ENCODE measurements at regions not wholly inside any gene's neighbourhood (a gene's known extent, or its start where the extent isn't known, plus 50 kb on each side); places are given as distances from the start of the nearest gene placed in this dataset.
"Not testable (repeated sequence)": the region's sequence is repeated elsewhere in the genome, so short reads cannot be mapped to it uniquely, and the experiment has no call there.

DNA sequence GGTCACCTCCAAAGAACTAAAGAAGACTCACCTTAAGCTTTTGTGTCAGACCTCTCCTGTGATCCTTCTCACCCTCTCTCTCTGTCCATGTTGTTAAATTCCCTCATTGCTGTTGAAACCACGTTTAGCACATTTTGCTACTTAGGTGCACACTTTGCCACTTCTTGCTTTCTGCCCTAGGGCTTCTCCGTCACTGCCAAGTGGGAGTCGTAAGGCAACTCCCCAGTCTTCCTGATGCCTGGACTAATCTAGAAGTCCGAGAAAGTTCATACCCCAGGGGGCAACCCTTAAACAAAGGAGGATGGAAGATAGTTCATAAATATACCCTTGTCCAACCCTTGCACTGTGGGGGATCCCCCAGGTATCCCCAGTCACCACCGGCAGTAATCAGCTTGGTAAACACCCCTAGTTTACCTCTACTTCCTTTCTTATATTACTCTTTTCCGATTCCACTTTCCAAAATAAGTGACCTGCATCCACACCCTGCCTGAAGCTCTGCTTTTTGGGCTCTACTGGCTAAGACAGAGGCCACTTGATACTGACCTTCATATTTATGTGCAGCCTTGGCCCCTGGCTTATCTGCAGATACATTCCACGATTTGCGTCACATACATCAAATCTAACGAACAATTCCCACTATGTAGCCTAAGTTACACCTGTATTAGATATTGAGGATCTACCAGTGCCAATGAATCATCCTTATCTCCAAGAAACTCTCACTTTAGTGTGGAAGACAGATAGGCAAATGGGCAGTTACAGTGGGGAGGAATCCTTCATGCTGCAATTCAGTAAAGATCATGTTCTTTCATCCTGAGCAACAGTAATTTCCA is 776.2 kb downstream of the RNF144A start:
- no peak for DNase-seq

DNA sequence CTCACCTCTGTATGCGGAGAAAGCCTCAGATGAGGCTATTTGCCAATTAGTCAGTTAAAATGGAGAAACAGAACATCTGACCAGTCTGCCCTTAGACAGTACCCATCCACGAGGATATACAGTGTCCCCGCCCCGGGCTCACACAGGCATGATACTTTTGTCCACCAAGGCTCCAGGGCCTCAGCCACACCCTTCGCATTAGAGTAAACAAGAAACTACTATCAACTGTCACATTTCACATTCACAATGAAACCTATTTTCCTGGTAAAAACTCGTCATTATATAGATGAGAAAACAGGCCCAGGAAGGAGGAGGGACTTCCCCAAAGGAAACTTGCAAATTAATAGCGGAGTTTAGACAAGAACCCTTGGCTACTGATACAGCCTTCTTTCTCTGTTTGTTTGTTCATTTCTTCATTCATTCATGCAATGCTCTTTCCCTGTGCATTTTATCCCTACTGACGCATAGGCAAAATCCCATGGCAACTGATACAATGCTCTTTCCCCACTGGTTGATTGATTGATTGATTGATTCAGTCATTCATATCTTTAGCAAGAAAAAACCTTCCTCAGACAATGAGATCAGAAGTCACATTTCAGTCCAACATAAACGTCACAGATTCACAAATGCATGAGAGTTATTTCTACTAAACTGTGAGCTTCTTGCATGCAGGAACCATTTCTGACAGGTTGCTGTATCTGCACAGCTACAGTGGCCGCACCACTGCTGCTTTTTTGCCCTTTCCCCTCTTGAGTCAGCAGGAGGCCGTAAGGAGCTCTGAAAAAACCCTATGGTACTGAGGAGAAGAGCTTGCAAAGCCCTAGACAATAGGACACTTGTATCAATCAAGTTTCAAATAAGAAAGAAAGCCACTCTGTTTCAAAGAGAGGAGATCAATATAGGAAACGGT is 777.1 kb downstream of the RNF144A start:
- no peak for DNase-seq

- not testable (repeated sequence) for DNase-seq
Observed at GRCh38 chr2:7696556-7696955, 779.3 kb downstream of the RNF144A start.

DNA sequence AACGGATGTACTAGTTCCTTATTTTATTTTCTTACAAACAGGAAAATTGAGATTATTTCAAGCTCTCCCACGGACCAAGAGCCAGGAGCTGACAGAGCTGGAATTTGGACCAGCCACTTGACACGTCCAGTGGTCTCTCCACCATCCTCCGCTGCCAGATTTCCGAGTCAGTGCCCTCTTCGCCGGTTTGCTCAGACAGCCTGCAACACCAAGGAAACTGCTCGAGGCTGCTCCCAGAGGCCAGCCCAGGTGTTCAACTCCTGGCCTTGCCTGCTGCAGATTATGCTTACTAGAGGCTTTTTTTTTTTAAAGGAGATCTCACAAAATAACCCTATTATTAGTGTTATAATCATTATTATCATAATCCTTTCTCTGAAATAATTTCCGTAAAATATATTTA is 779.8 kb downstream of the RNF144A start:
- DNase-seq = no peak

DNA sequence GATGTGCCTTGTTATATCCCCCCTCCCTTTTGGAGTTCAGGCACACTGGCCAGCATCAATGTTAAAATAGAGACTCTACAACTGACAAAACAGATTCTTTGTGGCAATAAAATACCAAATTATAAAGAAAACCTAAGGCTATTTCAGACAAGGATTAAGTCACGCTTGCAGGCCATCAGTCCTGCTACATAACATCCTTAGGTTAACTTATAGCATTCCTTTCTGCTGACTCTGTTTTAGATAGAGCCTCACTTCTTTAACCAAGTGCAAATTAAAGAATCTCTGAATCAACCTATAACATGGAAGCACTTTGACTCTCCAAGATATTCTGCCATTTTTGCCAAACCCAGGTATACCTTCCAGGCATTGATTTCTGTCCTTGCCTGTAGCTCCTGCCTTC is 784.6 kb downstream of the RNF144A start:
- DNase-seq = no peak

DNA sequence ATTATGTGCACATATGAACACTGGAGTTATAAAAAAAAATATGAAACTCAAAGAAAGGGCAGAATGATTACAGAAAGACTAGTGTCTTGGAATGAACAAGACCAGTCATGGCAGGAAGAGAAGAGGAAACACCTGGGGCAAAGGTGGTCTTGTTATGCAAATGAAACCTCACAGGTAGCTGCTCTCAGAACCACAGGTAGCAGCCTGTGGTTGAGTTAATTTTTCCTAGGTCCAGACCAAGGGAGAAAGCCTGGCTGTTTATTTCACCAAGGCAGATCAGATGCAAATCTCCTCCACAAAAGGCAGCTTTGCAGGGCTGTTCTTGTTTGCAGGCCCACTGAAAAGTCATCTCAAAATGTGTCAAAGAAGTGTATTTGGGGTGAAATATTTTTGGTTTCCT is 785.8 kb downstream of the RNF144A start:
- no peak for DNase-seq

DNA sequence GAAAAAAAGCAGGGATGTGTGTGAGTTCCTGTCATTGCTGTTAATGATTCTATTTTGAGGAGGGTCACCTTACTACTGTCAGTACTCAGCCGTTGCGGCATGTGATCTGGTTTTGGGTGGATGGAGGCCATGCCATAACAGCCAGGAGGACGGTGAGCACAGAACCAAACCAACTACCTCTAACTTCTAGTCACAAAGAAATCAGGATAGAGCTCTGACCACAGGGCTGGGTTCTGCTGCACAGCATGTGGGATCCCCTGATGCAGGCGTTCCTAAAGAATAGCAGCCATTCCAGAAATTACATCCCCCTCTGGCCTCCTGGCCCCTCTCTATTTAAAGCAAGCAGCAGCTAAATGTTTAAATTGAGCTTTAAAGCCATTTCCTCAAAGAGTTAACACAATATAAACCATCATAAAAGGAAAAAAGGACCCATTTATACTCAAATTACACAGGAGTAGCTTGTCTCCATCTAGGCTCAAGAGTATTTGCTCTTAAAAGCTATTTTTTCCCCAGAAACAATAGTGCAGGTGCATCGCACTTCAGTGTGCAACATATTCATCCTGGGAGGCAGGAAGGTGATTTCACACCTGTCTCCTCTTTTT is 786.4 kb downstream of the RNF144A start:
- DNase-seq = no peak

GRCh38 chr2:7704296-7704865 is 787.2 kb downstream of the RNF144A start:
- DNase-seq = no peak

- DNase-seq = no peak
Observed at GRCh38 chr2:7706791-7707190, 789.6 kb downstream of the RNF144A start.

GRCh38 chr2:7707723-7708122 is 790.5 kb downstream of the RNF144A start:
- DNase-seq = no peak

- no peak for DNase-seq
Observed at GRCh38 chr2:7709907-7710306, 792.7 kb downstream of the RNF144A start.

DNA sequence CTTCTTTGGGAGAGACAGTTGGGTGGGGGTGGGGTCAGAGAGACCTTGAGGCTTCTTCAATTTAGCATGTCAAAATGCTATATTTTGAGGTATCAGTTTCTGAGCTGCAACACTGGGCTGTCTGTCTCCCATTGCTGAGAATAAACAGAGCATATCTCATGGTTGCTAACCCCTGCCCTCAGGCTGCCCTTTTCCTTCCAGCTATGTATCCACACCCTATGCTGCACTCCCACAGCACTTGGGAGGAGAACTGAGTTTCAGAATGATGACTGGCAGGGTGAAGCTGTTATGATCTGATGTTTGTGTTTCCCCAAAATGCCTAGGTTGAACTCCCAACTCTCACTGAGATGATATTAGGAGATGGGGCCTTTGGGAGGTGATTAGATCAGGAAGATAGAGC is 794.0 kb downstream of the RNF144A start:
- DNase-seq = no peak

DNA sequence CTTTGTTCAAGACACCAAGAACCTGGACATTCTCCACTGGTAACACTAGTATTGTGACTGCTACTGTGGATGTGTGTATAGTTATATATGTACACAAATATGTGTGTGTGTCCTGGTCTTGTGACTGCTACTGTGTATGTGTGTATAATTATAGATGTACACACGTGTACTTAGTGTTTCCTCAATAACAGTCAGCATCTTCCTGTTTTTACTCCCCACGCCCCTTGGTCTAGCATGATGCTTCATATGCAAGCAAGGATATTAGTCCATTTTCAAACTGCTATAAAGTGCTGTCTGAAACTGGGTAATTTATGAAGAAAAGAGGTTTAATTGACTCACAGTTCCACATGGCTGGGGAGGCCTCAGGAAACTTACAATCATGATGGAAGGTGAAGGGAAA is 802.7 kb downstream of the RNF144A start:
- DNase-seq = no peak

GRCh38 chr2:7721413-7721995 is 804.3 kb downstream of the RNF144A start:
- DNase-seq = no peak

DNA sequence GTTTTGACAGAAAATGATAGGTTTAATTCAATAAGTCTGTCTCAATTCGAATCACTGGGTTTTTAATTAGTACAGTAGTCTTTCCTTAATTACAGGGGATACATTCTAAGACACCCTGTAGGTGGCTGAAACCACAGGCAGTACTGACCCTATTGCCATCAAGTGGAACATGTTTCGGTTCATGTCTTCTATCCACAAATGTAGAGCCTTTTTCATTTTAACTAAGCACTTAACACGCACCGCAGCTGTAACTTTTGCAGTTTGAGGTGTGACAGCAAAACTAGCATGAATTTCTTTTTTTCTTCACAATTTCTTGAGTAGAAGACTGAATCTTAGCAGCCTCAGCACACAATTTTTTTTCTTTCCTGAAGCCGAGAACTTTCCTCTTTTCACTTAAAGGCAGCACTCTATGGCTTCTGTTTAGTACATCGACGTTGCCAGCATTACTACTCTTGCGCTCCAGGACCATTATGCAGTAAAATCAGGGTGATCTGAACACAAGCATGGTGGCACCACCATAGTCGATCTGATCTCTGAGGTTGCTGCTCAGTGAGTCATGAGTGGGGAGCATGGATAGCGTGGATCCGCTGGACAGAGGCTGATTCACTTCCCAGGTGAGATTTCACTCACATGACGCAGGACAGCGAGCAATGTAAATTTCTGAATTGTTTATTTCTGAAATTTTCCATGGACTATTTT is 805.1 kb downstream of the RNF144A start:
- no peak for DNase-seq

DNA sequence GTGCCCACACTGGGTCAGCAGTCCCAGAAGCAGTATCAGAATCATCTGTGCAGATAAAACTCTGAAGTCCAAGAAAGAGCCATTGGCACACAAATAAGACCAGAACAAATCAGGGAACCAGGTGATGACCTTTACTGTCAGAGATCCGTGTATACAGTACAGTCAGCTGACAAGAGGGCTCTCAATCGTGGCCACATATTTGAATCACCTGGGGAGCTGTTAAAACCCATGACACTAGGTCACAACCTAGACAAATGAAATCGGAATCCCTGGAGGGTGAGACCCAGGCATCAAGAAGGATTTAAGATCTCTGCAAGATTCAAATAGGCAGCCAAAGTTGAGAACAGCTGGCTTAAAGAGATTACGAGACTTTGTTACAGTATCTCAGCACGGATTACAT is 807.1 kb downstream of the RNF144A start:
- no peak for DNase-seq

GRCh38 chr2:7725171-7725849 is 808.1 kb downstream of the RNF144A start:
- no peak for DNase-seq

DNA sequence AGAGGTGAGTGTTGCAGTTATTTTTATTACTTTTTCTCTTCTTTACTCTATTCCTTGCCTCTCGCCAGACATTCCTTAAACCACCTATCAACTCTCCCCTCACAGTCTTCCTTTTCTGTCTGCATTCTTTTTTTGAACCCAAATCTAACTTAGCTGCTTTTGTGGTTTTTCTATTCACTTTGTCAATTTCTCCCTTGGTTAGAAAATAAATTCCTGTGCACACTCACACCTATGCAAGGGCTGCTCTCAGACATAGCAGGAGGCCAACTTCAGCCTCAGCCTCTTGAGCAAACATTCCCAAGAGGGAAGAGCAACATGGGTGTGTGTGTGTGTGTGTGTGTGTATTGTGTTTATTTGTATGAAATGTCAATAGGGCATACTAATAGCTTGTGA is 808.6 kb downstream of the RNF144A start:
- DNase-seq = no peak

GRCh38 chr2:7726989-7727388 is 809.8 kb downstream of the RNF144A start:
- no peak for DNase-seq

DNA sequence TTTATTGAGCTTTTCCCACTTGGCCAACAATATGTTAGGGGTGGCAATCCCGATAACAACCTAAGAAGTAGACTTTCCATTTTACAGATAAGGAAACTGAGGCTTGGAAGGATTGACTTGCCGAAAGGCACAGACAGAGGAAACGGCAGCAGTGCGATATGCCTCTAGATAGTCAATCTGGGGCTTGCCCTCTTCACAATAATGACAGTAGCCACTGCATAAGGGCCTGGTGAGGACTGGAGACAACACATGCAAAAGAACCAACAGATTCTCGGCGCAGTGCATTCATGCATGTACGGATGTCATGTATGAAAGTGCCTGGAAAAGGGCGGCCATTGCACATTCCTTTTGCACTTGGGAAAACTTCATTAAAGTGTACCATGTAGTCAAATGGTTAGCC is 811.2 kb downstream of the RNF144A start:
- no peak for DNase-seq

DNA sequence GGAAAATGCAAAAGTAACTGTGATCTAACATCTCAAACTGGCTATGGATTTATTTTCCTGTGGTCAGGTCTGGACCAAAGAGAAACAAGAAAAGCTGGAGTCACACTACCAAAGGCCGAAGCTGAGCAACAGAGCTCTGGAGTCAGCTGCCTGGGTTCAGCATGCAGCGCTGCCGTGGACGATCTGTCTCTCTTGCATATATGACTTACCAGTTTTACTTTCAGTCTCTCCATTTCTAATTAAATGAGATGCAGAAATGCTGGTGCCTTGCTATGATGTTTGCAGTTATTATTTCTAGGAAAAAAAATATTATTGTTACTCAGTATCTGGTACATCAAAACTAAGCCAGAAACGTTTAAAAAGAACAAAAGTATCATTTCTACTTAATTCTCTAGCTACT is 813.2 kb downstream of the RNF144A start:
- DNase-seq = no peak

DNA sequence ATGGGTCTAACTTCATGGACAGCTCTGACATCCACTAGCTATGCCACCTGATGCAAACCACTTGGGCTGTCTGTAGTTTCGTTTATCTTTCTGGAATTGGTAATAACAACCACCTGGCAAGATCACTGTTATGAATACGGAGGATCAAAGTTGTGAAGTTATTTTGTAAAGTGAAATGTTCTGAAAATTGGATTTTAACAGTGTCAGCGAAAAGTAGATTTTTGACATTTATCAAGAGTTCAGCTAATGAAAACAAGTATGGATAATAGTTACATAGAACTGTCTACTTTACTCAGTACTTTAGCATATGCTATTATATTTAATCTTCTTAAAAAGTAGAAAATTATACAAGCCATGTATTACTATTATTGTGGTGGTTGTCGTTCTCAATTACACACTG is 813.8 kb downstream of the RNF144A start:
- DNase-seq = no peak

All from CD4-positive, alpha-beta T cell treated with Interferon gamma for 1 hour (primary cell).